Heart left ventricle (tissue), 13 donors: ENCODE measurements at regions not wholly inside any gene's neighbourhood (a gene's known extent, or its start where the extent isn't known, plus 50 kb on each side); places are given as distances from the start of the nearest gene placed in this dataset.

Experiments
- CTCF ChIP-seq, 12 donors: fragments of 200-600 bp; sonication (generic) in 4 of 12; IDR thresholded peaks; one replicate each; pipeline versions ENCODE4 v1.5.0 to v1.8.0; 2018 to 2022; ENCODE audit warnings: antibody characterized with exemption in 12 of 12, mild to moderate bottlenecking in 5 of 12
- POLR2A ChIP-seq, 2 donors: fragments of 450-650 bp; IDR thresholded peaks; one replicate each; pipeline ENCODE4 v1.6.1; 2017; ENCODE audit warnings: antibody characterized with exemption in 2 of 2, mild to moderate bottlenecking in 2 of 2, moderate library complexity in 2 of 2
- donor health status: ischemic (EF 13 %, LVEDD 7.1; RV severe dilation, severe dysfunction).
- donor health status: DM: no; HTN: yes; CAD: no.
- donor health status: DM: no; HTN: no; CAD: no.
- donor health status: ischemic (EF 25% LVEDD 6.9; RV normal size, moderate dysfunction).
- donor health status: ischemic (EF 25% LVEDD 5.7; RV mildly dilated, moderate dysfunction).
- donor health status: ischemic (EF 35%, LVEDD 5.7; RV mildly dilated, moderate dysfunction).
- donor health status: nonischemic (EF 11% LVEDD 7.7; RV severe dilation, severe dysfunction).
- donor health status: DM: yes; HTN: yes; CAD: no.
- donor health status: PGD.
- donor health status: ischemic (EF 29% LVEDD 5.4; RV normal size, mild dysfunction).
- donor health status: nonischemic (EF 23%, LVEDD 6.1; RV moderate dilation, normal function).

GRCh38 chr11:111120161-111120560, 125.4 kb upstream of the POU2AF2 start:
- no peak for TF ChIP-seq CTCF (IDR thresholded peaks at IDR 0.05)
- TF ChIP-seq POLR2A (IDR thresholded peaks at IDR 0.05): no peak
